ENCODE measurements at regions not wholly inside any gene's neighbourhood (a gene's known extent, or its start where the extent isn't known, plus 50 kb on each side); places are given as distances from the start of the nearest gene placed in this dataset.

DNA sequence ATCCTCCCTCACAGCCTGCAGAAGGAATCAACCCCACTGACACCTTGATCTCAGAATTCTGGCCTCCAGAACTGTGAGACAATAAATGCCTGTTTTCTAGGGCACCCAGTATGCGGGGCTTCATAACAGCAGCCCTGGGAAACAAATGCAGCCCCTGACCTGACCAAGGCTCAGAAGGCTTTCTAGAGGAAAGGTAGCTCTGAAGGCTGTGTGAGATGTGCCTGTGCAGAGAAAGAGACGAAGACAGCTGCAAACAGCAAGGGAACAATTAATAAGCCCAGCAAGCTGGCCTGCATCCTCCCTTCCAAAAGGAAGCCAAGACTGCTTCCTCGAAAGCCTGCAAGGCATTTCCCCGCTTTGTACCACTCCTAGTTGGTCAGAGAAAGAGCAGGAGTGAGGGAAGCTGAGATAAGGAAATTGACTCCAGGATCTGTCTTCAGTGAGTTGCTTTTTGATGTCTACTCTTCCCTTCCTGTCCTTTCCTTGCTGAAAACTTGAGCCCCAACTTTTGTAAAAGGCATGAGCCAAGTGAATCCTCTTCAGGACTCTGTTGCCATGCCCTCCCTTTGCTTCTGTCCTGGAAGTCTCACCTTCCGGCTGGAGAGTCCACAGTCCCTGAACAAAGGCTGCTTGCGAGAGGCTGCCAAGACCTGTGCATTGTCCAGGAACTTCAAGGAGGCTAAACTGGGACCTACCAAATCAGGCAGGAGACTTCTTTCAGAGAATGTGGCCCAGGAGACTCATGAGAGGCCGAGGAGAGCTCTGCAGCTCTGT, 71.2 kb upstream of the ARID5B start:
- TF ChIP-seq, protein P1, sequence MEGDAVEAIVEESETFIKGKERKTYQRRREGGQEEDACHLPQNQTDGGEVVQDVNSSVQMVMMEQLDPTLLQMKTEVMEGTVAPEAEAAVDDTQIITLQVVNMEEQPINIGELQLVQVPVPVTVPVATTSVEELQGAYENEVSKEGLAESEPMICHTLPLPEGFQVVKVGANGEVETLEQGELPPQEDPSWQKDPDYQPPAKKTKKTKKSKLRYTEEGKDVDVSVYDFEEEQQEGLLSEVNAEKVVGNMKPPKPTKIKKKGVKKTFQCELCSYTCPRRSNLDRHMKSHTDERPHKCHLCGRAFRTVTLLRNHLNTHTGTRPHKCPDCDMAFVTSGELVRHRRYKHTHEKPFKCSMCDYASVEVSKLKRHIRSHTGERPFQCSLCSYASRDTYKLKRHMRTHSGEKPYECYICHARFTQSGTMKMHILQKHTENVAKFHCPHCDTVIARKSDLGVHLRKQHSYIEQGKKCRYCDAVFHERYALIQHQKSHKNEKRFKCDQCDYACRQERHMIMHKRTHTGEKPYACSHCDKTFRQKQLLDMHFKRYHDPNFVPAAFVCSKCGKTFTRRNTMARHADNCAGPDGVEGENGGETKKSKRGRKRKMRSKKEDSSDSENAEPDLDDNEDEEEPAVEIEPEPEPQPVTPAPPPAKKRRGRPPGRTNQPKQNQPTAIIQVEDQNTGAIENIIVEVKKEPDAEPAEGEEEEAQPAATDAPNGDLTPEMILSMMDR (IDR thresholded peaks at IDR 0.05) = no peak
- no peak for TF ChIP-seq POLR2A (IDR thresholded peaks at IDR 0.05)

Measured in testis (tissue), 2 donors.